DLD1 (cell line): ENCODE measurements at regions not wholly inside any gene's neighbourhood (a gene's known extent, or its start where the extent isn't known, plus 50 kb on each side); places are given as distances from the start of the nearest gene placed in this dataset.
"Not testable (repeated sequence)": the region's sequence is repeated elsewhere in the genome, so short reads cannot be mapped to it uniquely, and the experiment has no call there.

Source experiments
- in situ Hi-C: cut with HindIII; loops from 2 replicates; pipeline ENCODE4 v1.10.0; 2017; ENCODE audit warnings: low sequenced_read_pairs

GRCh38 chr12:115303723-115304309 lies 619.8 kb upstream of the TBX3 start:
- in situ Hi-C loops: no loop called here

- in situ Hi-C loops: no loop called here
Observed at GRCh38 chr12:115297445-115297844, 613.5 kb upstream of the TBX3 start.

- in situ Hi-C loops: no loop called here
Observed at GRCh38 chr12:115296613-115297198, 612.7 kb upstream of the TBX3 start.

- in situ Hi-C loops: no loop called here
Observed at GRCh38 chr12:115295886-115296285, 611.9 kb upstream of the TBX3 start.

GRCh38 chr12:115294453-115295133 lies 610.6 kb upstream of the TBX3 start:
- in situ Hi-C loops: no loop called here

GRCh38 chr12:115285429-115285828 lies 601.5 kb upstream of the TBX3 start:
- in situ Hi-C loops: not testable (repeated sequence)

- in situ Hi-C loops: no loop called here
Observed at GRCh38 chr12:115273456-115273855, 589.5 kb upstream of the TBX3 start.

GRCh38 chr12:115268451-115268850 lies 584.5 kb upstream of the TBX3 start:
- in situ Hi-C loops: no loop called here

GRCh38 chr12:115267891-115268290 lies 583.9 kb upstream of the TBX3 start:
- in situ Hi-C loops: no loop called here

GRCh38 chr12:115267464-115267863 lies 583.5 kb upstream of the TBX3 start:
- in situ Hi-C loops: no loop called here

GRCh38 chr12:115264605-115265004 lies 580.6 kb upstream of the TBX3 start:
- in situ Hi-C loops: no loop called here

GRCh38 chr12:115261691-115262398 lies 577.9 kb upstream of the TBX3 start:
- in situ Hi-C loops: no loop called here

- in situ Hi-C loops: no loop called here
Observed at GRCh38 chr12:115260762-115261675, 577.0 kb upstream of the TBX3 start.

GRCh38 chr12:115259968-115260747 lies 576.2 kb upstream of the TBX3 start:
- in situ Hi-C loops: no loop called here

GRCh38 chr12:115257791-115258190 lies 573.8 kb upstream of the TBX3 start:
- in situ Hi-C loops: no loop called here

- in situ Hi-C loops: no loop called here
Observed at GRCh38 chr12:115255962-115256361, 572.0 kb upstream of the TBX3 start.

- in situ Hi-C loops: no loop called here
Observed at GRCh38 chr12:115255257-115255656, 571.3 kb upstream of the TBX3 start.

GRCh38 chr12:115253049-115253448 lies 569.1 kb upstream of the TBX3 start:
- in situ Hi-C loops: no loop called here

GRCh38 chr12:115251727-115252126 lies 567.8 kb upstream of the TBX3 start:
- in situ Hi-C loops: no loop called here

- in situ Hi-C loops: no loop called here
Observed at GRCh38 chr12:115249671-115250278, 565.8 kb upstream of the TBX3 start.
